ENCODE measurements at regions not wholly inside any gene's neighbourhood (a gene's known extent, or its start where the extent isn't known, plus 50 kb on each side); places are given as distances from the start of the nearest gene placed in this dataset.

GRCh38 chr20:12110274-12110673 lies 192.6 kb downstream of the BTBD3 start:
- WGBS, result 93% methylated on average over 3 of the region's 3 CpGs
- Histone ChIP-seq H3K27ac (ENCODE audit: low read depth in 1 of 2, low read length in 2 of 2) (no peak overlapping the region), H3K27me3 (ENCODE audit: control insufficient read depth in 4 of 4, insufficient read depth in 4 of 4, low read length in 3 of 4) (peaks cover 0 to 2% (median 0%) of the 10 kb centered on the region in 4 donors), H3K4me1 (ENCODE audit: control insufficient read depth in 4 of 4, insufficient read depth in 4 of 4, low read length in 3 of 4) (peaks cover 0 to 2% (median 0%) of the 10 kb centered on the region in 4 donors), H3K9me3 (ENCODE audit: control insufficient read depth in 4 of 4, low read length in 3 of 4) (peaks cover 0 to 2% (median 0%) of the 10 kb centered on the region in 4 donors), H3K4me3 (ENCODE audit: low read depth in 1 of 3, low read length in 3 of 3) (no peak overlapping the region), H3K36me3 (ENCODE audit: control insufficient read depth in 4 of 4, insufficient read depth in 3 of 4, low read depth in 1 of 4, low read length in 3 of 4) (no peaks in the 10 kb centered on the region), H3K9ac (ENCODE audit: low read depth in 1 of 2, low read length in 2 of 2) (no peak overlapping the region)
- TF ChIP-seq NR2F2 (IDR thresholded peaks at IDR 0.05), result no peak
- no peak for TF ChIP-seq FOXA2 (IDR thresholded peaks at IDR 0.05)
- TF ChIP-seq GABPA (IDR thresholded peaks at IDR 0.05 in 1 of 2, conservative IDR thresholded peaks at IDR 0.05 in 1 of 2), result no peak
- TF ChIP-seq RAD21 (IDR thresholded peaks at IDR 0.05), result no peak
- DNase-seq (ENCODE audit: low spot score), result no peak

DNA sequence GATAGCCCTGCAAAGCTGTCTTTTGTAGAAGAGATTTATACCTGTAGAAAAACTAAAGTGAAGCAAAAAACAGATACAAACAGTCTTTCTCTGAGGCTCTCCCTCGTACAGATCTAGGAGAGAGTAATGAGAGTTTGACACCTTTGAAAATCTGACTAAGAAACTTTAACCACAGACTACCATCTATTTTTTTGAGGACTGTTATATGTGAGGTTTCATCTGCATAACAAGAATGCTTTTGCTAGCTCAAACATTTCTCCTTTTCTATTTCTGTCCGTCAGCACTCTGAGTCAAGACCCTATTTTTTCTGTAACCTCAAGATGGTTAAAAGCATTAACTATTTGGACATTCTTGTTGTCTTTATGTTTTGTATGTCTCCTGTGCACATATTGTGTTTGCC lies 193.0 kb downstream of the BTBD3 start:
- no peak overlapping the region for H3K9ac ChIP-seq (ENCODE audit: low read depth in 1 of 2, low read length in 2 of 2)
- WGBS, result 65% methylated on average over 2 of the region's 2 CpGs
- no peak overlapping the region for H3K4me3 ChIP-seq (ENCODE audit: low read depth in 1 of 3, low read length in 3 of 3)
- H3K36me3 ChIP-seq (ENCODE audit: control insufficient read depth in 4 of 4, insufficient read depth in 3 of 4, low read depth in 1 of 4, low read length in 3 of 4), result no peaks in the 10 kb centered on the region
- DNase-seq (ENCODE audit: low spot score), result no peak
- peaks cover 0 to 2% (median 0%) of the 10 kb centered on the region in 4 donors for H3K27me3 ChIP-seq (ENCODE audit: control insufficient read depth in 4 of 4, insufficient read depth in 4 of 4, low read length in 3 of 4)
- peaks cover 0 to 2% (median 0%) of the 10 kb centered on the region in 4 donors for H3K4me1 ChIP-seq (ENCODE audit: control insufficient read depth in 4 of 4, insufficient read depth in 4 of 4, low read length in 3 of 4)
- peaks cover 0 to 2% (median 0%) of the 10 kb centered on the region in 4 donors for H3K9me3 ChIP-seq (ENCODE audit: control insufficient read depth in 4 of 4, low read length in 3 of 4)
- no peak for TF ChIP-seq HNF4A (conservative IDR thresholded peaks at IDR 0.05)
- TF ChIP-seq FOXA2 (IDR thresholded peaks at IDR 0.05), result no peak
- no peak for TF ChIP-seq RXRA (IDR thresholded peaks at IDR 0.05)
- no peak for TF ChIP-seq ATF3 (IDR thresholded peaks at IDR 0.05)
- H3K27ac ChIP-seq (ENCODE audit: low read depth in 1 of 2, low read length in 2 of 2), result no peak overlapping the region

DNA sequence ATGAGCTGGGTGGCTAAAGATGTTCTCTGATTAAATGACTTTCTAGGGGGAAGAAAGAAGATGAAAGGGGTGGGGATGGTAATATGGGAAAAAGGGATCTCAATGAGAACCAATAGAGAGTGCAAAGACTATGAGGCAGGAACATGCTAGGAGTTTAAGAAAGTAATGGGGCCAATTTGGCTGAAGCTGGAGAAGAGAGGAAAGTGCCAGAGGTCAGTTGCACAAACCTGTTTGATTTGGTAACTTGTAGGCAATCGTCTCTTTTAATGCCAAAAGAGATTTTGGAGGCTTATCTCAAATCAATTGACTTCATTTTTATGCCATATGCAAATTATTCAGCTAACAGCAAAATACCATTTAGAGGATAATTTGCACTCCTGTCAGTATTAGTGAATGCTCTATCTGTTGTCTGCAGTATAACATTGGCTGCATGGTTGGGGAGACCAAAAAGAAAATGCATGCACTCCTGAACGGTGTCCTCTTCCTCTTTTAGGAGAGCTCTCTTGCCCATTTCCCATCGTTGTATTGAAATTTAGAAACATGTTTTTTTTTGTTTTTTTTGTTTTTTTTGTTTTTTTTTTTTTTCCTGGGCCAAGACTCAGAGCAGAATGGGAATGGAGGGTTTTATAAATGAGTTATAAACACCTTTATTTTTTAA lies 193.9 kb downstream of the BTBD3 start:
- H3K27ac ChIP-seq (ENCODE audit: low read depth in 1 of 2, low read length in 2 of 2), result no peak overlapping the region
- no peak for DNase-seq (ENCODE audit: low spot score)
- WGBS, result 33% methylated on average over 3 of the region's 3 CpGs
- H3K4me3 ChIP-seq (ENCODE audit: low read depth in 1 of 3, low read length in 3 of 3), result no peak overlapping the region
- peak in 1 of 2 donors; percentile 13 for TF ChIP-seq HNF4A (conservative IDR thresholded peaks at IDR 0.05)
- TF ChIP-seq, protein P1, sequence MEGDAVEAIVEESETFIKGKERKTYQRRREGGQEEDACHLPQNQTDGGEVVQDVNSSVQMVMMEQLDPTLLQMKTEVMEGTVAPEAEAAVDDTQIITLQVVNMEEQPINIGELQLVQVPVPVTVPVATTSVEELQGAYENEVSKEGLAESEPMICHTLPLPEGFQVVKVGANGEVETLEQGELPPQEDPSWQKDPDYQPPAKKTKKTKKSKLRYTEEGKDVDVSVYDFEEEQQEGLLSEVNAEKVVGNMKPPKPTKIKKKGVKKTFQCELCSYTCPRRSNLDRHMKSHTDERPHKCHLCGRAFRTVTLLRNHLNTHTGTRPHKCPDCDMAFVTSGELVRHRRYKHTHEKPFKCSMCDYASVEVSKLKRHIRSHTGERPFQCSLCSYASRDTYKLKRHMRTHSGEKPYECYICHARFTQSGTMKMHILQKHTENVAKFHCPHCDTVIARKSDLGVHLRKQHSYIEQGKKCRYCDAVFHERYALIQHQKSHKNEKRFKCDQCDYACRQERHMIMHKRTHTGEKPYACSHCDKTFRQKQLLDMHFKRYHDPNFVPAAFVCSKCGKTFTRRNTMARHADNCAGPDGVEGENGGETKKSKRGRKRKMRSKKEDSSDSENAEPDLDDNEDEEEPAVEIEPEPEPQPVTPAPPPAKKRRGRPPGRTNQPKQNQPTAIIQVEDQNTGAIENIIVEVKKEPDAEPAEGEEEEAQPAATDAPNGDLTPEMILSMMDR (IDR thresholded peaks at IDR 0.05; ENCODE audit: low read depth, low read length, missing input control), result no peak
- peak in 1 of 2 donors; percentile 39 for TF ChIP-seq RXRA (IDR thresholded peaks at IDR 0.05)
- no peak for TF ChIP-seq ATF3 (IDR thresholded peaks at IDR 0.05)
- no peaks in the 10 kb centered on the region for H3K36me3 ChIP-seq (ENCODE audit: control insufficient read depth in 4 of 4, insufficient read depth in 3 of 4, low read depth in 1 of 4, low read length in 3 of 4)
- peaks cover 0 to 2% (median 0%) of the 10 kb centered on the region in 4 donors for H3K27me3 ChIP-seq (ENCODE audit: control insufficient read depth in 4 of 4, insufficient read depth in 4 of 4, low read length in 3 of 4)
- H3K9ac ChIP-seq (ENCODE audit: low read depth in 1 of 2, low read length in 2 of 2), result no peak overlapping the region
- H3K4me1 ChIP-seq (ENCODE audit: control insufficient read depth in 4 of 4, insufficient read depth in 4 of 4, low read length in 3 of 4), result peaks cover 0 to 2% (median 0%) of the 10 kb centered on the region in 4 donors
- H3K9me3 ChIP-seq (ENCODE audit: control insufficient read depth in 4 of 4, low read length in 3 of 4), result peaks cover 0 to 2% (median 0%) of the 10 kb centered on the region in 4 donors

DNA sequence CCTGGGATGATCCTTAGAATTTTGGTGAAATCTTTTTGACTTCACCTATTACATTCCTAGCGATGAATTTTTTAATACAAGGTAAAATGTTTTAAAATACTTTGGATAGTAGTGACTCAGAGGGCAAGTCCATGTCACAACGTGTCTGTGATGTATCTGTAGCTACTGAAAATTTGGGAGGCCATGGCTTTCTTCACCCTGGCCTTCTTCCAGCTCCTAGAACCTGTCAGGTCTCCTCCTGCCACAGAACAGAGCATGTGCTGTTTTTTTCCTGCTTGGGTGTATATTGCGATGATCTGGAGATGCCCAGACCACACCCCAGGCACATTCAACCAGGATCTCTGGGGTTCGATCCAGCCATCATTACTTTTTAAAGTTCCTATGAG lies 194.4 kb downstream of the BTBD3 start:
- peaks cover 0 to 2% (median 0%) of the 10 kb centered on the region in 4 donors for H3K9me3 ChIP-seq (ENCODE audit: control insufficient read depth in 4 of 4, low read length in 3 of 4)
- H3K27me3 ChIP-seq (ENCODE audit: control insufficient read depth in 4 of 4, insufficient read depth in 4 of 4, low read length in 3 of 4), result peaks cover 0 to 2% (median 0%) of the 10 kb centered on the region in 4 donors
- no peak overlapping the region for H3K9ac ChIP-seq (ENCODE audit: low read depth in 1 of 2, low read length in 2 of 2)
- DNase-seq (ENCODE audit: low spot score), result no peak
- peaks cover 0 to 2% (median 0%) of the 10 kb centered on the region in 4 donors for H3K4me1 ChIP-seq (ENCODE audit: control insufficient read depth in 4 of 4, insufficient read depth in 4 of 4, low read length in 3 of 4)
- H3K36me3 ChIP-seq (ENCODE audit: control insufficient read depth in 4 of 4, insufficient read depth in 3 of 4, low read depth in 1 of 4, low read length in 3 of 4), result no peaks in the 10 kb centered on the region
- H3K27ac ChIP-seq (ENCODE audit: low read depth in 1 of 2, low read length in 2 of 2), result no peak overlapping the region
- H3K4me3 ChIP-seq (ENCODE audit: low read depth in 1 of 3, low read length in 3 of 3), result no peak overlapping the region
- WGBS, result 84% methylated on average over 4 of the region's 4 CpGs
- TF ChIP-seq RAD21 (IDR thresholded peaks at IDR 0.05) (no peak), JUND (IDR thresholded peaks at IDR 0.05) (no peak), HNF4A (conservative IDR thresholded peaks at IDR 0.05) (no peak), GABPA (IDR thresholded peaks at IDR 0.05 in 1 of 2, conservative IDR thresholded peaks at IDR 0.05 in 1 of 2) (no peak), EGR1 (IDR thresholded peaks at IDR 0.05; ENCODE audit: low read depth in 2 of 2) (no peak), NR2F2 (IDR thresholded peaks at IDR 0.05) (no peak), REST (IDR thresholded peaks at IDR 0.05) (no peak), SP1 (IDR thresholded peaks at IDR 0.05) (no peak), FOXA1 (IDR thresholded peaks at IDR 0.05) (no peak)
- TF ChIP-seq, protein P2, sequence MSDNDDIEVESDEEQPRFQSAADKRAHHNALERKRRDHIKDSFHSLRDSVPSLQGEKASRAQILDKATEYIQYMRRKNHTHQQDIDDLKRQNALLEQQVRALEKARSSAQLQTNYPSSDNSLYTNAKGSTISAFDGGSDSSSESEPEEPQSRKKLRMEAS (IDR thresholded peaks at IDR 0.05), result no peak
